ENCODE measurements at regions not wholly inside any gene's neighbourhood (a gene's known extent, or its start where the extent isn't known, plus 50 kb on each side); places are given as distances from the start of the nearest gene placed in this dataset.

DNA sequence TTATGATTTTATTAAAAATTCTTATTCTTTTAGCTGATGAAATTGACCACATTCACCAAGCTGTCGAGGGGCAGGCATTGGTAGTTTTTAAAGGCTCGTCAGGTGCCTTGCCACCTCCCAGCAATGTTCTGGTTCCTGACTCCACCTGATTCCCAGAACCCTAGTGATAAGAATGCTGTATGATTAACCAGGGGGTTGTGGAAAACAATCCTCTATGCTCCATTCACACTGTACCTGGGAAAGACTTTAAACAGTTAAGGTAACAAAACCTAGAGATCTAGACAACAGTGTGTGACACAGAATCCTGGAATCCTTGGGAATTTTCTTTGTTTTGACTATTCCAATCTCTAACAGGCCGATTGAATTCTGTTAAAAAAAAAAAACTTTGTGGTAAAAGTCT, 165.7 kb upstream of the OLIG3 start:
- Histone ChIP-seq H4K5ac (ENCODE audit: insufficient read length, low read depth, low read length) (no peak overlapping the region), H3K9me3 (ENCODE audit: control insufficient read depth, low read depth, low read length) (no peaks in the 10 kb centered on the region), H2BK5ac (ENCODE audit: insufficient read length, low read length) (no peak overlapping the region), H3K79me1 (ENCODE audit: insufficient read depth, low read depth, low read length, poor library complexity, severe bottlenecking) (no peaks in the 10 kb centered on the region), H2BK12ac (ENCODE audit: insufficient read length, low read depth, low read length) (no peak overlapping the region), H3K23me2 (ENCODE audit: insufficient read length, low read depth, low read length, poor library complexity, severe bottlenecking) (no peaks in the 10 kb centered on the region), H2BK15ac (ENCODE audit: low read depth, low read length) (no peak overlapping the region), H3K27ac (ENCODE audit: insufficient read length, low read depth, low read length) (no peak overlapping the region), H3K23ac (ENCODE audit: insufficient read length, low read depth, low read length) (no peak overlapping the region), H2AK5ac (ENCODE audit: insufficient read length, low read length) (no peak overlapping the region), H3K14ac (ENCODE audit: insufficient read depth, low read length) (no peak overlapping the region), H4K91ac (ENCODE audit: insufficient read length, low read depth, low read length) (no peak overlapping the region), H3K56ac (ENCODE audit: insufficient read length, low read depth, low read length) (no peak overlapping the region), H4K20me1 (ENCODE audit: control insufficient read depth, insufficient read depth, insufficient read length) (no peaks in the 10 kb centered on the region), H3K4me1 (ENCODE audit: insufficient read depth, low read length) (no peaks in the 10 kb centered on the region), H2BK20ac (ENCODE audit: low read depth, low read length, poor library complexity, severe bottlenecking) (no peak overlapping the region), H2AFZ (ENCODE audit: low read length) (no peak overlapping the region), H3K79me2 (ENCODE audit: insufficient read depth, low read length) (no peaks in the 10 kb centered on the region), H3K9ac (ENCODE audit: extremely low read depth, insufficient read length, low read length) (no peak overlapping the region), H2BK120ac (ENCODE audit: low read depth, low read length, poor library complexity, severe bottlenecking) (no peak overlapping the region), H3K4me2 (ENCODE audit: insufficient read depth, insufficient read length, low read length) (no peak overlapping the region), H3T11ph (ENCODE audit: low read length) (no peak overlapping the region), H4K8ac (replicated peaks; ENCODE audit: insufficient read length, low read depth, low read length) (no peak overlapping the region), H3K27me3 (ENCODE audit: insufficient read depth, low read length) (no peaks in the 10 kb centered on the region), H3K18ac (ENCODE audit: insufficient read length, low read depth, low read length) (no peak overlapping the region), H3K4ac (ENCODE audit: low read depth, low read length) (no peak overlapping the region)
- DNase-seq = no peak
- no peaks in the 10 kb centered on the region for H3K4me1 Mint-ChIP-seq
- no CpG with 5 or more reads among the region's 3 CpGs for WGBS (ENCODE audit: extremely low coverage, insufficient read length, low lambda C conversion rate)
- H3K27me3 Mint-ChIP-seq (ENCODE audit: low read depth) = no peaks in the 10 kb centered on the region; the same call in none of the 2 replicates
- TF ChIP-seq, protein P1, sequence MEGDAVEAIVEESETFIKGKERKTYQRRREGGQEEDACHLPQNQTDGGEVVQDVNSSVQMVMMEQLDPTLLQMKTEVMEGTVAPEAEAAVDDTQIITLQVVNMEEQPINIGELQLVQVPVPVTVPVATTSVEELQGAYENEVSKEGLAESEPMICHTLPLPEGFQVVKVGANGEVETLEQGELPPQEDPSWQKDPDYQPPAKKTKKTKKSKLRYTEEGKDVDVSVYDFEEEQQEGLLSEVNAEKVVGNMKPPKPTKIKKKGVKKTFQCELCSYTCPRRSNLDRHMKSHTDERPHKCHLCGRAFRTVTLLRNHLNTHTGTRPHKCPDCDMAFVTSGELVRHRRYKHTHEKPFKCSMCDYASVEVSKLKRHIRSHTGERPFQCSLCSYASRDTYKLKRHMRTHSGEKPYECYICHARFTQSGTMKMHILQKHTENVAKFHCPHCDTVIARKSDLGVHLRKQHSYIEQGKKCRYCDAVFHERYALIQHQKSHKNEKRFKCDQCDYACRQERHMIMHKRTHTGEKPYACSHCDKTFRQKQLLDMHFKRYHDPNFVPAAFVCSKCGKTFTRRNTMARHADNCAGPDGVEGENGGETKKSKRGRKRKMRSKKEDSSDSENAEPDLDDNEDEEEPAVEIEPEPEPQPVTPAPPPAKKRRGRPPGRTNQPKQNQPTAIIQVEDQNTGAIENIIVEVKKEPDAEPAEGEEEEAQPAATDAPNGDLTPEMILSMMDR (conservative IDR thresholded peaks at IDR 0.05) = no peak
- peaks cover under 1% of the 10 kb centered on the region in 2 experiments; a peak in 2 of 5 replicates for H3K9me3 Mint-ChIP-seq
- H3K4me3 Mint-ChIP-seq = no peak overlapping the region
- H3K27ac Mint-ChIP-seq = no peak overlapping the region
- H3K36me3 Mint-ChIP-seq (ENCODE audit: insufficient read depth in 1 of 3, low read depth in 3 of 3) = peaks cover 0 to 4% (median 1%) of the 10 kb centered on the region in 3 experiments; a peak in 6 of 7 replicates

Measured in H9 (cell line).